ENCODE measurements at regions not wholly inside any gene's neighbourhood (a gene's known extent, or its start where the extent isn't known, plus 50 kb on each side); places are given as distances from the start of the nearest gene placed in this dataset.

DNA sequence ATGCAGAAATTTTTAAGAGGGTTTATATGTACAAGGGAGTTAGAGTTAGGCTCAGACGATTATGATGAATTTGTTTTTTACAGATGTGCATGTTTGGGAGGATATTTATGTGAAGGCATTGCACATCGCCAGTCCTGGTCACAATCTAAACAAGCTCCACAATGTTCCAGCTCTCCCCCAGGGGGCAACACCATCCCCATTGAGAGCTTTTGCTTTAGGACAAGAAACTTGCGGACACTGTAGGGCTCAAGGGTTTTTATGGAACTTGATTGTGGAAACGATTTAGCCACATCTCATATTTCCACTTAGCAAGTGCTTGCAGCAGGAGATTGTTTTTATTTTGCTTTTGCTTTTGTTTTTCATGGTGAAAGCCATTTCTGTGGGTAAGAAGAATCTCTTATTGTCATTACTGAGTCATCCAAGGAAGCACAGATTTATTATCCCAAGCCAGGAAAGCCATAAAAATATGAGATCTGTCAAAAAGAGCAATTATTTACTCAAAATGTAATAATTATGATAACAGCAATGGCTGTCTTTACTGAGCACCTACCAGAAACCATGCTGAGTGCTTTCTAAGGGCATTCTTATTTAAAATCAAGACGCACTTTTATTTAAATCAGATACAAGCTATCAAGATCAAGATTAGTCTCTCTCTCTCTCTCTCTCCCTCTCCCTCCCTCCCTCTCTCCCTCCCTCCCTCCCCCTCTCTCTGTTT lies 276.7 kb upstream of the SRRM4 start:
- Mint-ChIP-seq H3K4me3 (no peak overlapping the region), H3K4me1 (no peaks in the 10 kb centered on the region), H3K9me3 (peaks cover 7% of the 10 kb centered on the region), H3K36me3 (ENCODE audit: low read depth) (no peaks in the 10 kb centered on the region), H3K27ac (no peak overlapping the region), H3K27me3 (ENCODE audit: low read depth) (peaks cover 4% of the 10 kb centered on the region)
- TF ChIP-seq, protein P1, sequence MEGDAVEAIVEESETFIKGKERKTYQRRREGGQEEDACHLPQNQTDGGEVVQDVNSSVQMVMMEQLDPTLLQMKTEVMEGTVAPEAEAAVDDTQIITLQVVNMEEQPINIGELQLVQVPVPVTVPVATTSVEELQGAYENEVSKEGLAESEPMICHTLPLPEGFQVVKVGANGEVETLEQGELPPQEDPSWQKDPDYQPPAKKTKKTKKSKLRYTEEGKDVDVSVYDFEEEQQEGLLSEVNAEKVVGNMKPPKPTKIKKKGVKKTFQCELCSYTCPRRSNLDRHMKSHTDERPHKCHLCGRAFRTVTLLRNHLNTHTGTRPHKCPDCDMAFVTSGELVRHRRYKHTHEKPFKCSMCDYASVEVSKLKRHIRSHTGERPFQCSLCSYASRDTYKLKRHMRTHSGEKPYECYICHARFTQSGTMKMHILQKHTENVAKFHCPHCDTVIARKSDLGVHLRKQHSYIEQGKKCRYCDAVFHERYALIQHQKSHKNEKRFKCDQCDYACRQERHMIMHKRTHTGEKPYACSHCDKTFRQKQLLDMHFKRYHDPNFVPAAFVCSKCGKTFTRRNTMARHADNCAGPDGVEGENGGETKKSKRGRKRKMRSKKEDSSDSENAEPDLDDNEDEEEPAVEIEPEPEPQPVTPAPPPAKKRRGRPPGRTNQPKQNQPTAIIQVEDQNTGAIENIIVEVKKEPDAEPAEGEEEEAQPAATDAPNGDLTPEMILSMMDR (IDR thresholded peaks at IDR 0.05; ENCODE audit: unreplicated experiment in 3 of 3): no peak

DNA sequence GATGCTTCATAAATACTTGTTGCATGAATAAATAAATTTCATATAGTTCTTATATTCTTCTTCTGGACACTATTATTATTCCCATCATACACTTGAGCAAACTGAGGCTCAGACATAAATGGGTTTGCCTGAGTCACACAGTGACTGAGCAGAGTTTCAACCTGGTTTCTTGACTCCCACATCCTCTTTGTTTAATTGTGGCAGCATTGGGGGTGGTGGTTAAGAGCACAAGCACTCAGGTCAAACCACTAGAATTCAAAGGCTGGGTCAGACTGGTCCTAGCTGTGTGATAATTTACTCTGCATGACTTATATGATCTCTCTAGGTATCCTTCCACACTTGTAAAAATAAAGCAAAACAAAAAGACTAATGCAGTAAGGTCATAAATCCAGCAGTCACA lies 274.9 kb upstream of the SRRM4 start:
- Mint-ChIP-seq H3K9me3 (peaks cover 3% of the 10 kb centered on the region), H3K27me3 (ENCODE audit: low read depth) (peaks cover 13% of the 10 kb centered on the region), H3K4me1 (no peaks in the 10 kb centered on the region), H3K36me3 (ENCODE audit: low read depth) (no peaks in the 10 kb centered on the region), H3K27ac (no peak overlapping the region), H3K4me3 (no peak overlapping the region)
- TF ChIP-seq, protein P1 (IDR thresholded peaks at IDR 0.05; ENCODE audit: unreplicated experiment in 3 of 3): no peak

DNA sequence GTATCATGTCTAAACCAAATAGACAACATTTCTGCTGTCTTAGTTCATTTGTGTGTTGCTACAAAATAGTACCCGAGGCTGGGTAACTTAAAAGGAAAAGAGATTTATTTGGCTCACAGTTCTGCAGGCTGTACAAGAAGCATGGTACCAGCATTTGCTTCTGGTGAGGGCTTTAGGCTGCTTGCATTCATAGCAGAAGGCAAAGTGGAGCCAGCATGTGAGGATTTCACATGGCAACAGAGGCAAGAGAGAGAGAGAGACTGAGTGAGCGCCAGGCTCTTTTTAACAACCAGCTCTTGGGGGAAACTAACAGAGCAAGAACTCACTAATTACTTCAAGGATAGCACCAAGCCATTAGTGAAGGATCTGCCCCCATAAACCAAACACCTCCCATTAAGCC lies 271.4 kb upstream of the SRRM4 start:
- Mint-ChIP-seq H3K27me3 (ENCODE audit: low read depth) (peaks cover 13% of the 10 kb centered on the region), H3K9me3 (peaks cover 3% of the 10 kb centered on the region), H3K4me3 (no peak overlapping the region), H3K36me3 (ENCODE audit: low read depth) (no peaks in the 10 kb centered on the region), H3K27ac (no peak overlapping the region), H3K4me1 (no peaks in the 10 kb centered on the region)
- TF ChIP-seq, protein P1 (IDR thresholded peaks at IDR 0.05; ENCODE audit: unreplicated experiment in 3 of 3): no peak

DNA sequence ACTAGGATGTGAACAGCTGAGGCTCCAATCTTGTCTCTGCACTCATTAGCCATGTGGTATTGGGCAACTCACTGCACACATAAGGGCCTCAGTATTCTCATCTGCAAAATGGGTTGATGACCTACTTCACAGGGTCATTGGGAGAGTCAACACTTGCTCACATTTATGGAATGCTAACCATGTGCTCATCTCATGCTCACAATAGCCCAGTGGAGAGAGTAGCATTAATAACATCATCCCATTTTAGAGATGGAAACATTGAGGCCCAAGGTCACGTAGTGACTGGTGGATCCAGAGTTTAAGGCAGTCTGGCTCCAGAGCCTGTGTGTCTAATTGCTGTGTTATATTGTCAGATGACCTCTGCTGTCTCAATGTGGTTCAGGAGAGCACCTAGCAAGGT lies 270.2 kb upstream of the SRRM4 start:
- no peak overlapping the region for H3K4me3 Mint-ChIP-seq
- H3K27me3 Mint-ChIP-seq (ENCODE audit: low read depth): peaks cover 13% of the 10 kb centered on the region
- TF ChIP-seq, protein P1 (IDR thresholded peaks at IDR 0.05; ENCODE audit: unreplicated experiment in 3 of 3): no peak
- H3K36me3 Mint-ChIP-seq (ENCODE audit: low read depth): no peaks in the 10 kb centered on the region
- H3K9me3 Mint-ChIP-seq: peaks cover 3% of the 10 kb centered on the region
- H3K4me1 Mint-ChIP-seq: no peaks in the 10 kb centered on the region
- no peak overlapping the region for H3K27ac Mint-ChIP-seq

DNA sequence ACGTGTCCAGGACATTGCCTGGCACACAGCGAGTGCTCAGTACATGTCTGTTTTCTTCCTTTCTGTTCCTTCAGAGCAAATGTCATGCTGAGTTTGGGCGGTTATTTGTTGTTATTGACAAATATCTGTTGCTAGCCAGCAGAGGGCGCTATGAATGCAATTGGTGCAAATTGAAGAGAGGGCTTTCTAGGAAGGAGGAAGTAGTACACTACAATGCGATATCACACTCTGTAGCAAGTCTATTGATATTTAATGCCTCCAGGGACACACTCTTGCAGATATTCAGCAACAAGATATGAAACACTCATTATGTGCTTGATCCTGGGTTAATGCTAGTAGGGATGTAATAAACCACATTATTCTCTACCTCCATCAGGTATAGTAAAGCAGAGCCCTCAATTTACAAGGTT lies 267.3 kb upstream of the SRRM4 start:
- H3K4me1 Mint-ChIP-seq: no peaks in the 10 kb centered on the region
- H3K4me3 Mint-ChIP-seq: no peak overlapping the region
- TF ChIP-seq, protein P1 (IDR thresholded peaks at IDR 0.05; ENCODE audit: unreplicated experiment in 3 of 3): peak; percentile 18 to 52 (median 28)
- H3K9me3 Mint-ChIP-seq: no peaks in the 10 kb centered on the region
- H3K27ac Mint-ChIP-seq: no peak overlapping the region
- no peaks in the 10 kb centered on the region for H3K36me3 Mint-ChIP-seq (ENCODE audit: low read depth)
- H3K27me3 Mint-ChIP-seq (ENCODE audit: low read depth): peaks cover 9% of the 10 kb centered on the region

DNA sequence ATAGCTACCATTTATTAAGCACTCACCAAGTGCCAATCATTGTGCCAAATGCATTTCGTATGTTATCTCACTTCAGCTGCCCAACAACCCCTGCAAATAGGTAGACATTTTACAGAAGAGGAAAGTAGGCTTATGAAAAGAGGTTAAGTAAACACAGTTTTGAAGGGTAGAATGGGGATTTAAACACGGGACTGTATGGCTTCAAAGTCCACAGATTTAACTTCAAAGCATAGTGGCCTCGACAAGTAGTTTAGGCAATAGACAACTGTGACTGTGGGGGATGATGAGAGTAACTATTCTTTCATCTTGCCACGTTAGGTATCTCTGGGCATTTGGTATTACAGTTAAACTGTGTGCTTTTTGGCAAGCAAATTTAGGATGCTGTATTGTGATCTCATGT lies 266.8 kb upstream of the SRRM4 start:
- Mint-ChIP-seq H3K27ac (no peak overlapping the region), H3K27me3 (ENCODE audit: low read depth) (peaks cover 9% of the 10 kb centered on the region), H3K4me1 (no peaks in the 10 kb centered on the region), H3K9me3 (no peaks in the 10 kb centered on the region), H3K36me3 (ENCODE audit: low read depth) (no peaks in the 10 kb centered on the region), H3K4me3 (no peak overlapping the region)
- TF ChIP-seq, protein P1 (IDR thresholded peaks at IDR 0.05; ENCODE audit: unreplicated experiment in 3 of 3): no peak
